ENCODE measurements at regions not wholly inside any gene's neighbourhood (a gene's known extent, or its start where the extent isn't known, plus 50 kb on each side); places are given as distances from the start of the nearest gene placed in this dataset.

GRCh38 chr16:82460766-82461165, 166.0 kb upstream of the CDH13 start:
- H3K4me1 ChIP-seq = no peaks in the 10 kb centered on the region
- H3K9me3 ChIP-seq = no peaks in the 10 kb centered on the region
- no peaks in the 10 kb centered on the region for H3K36me3 ChIP-seq
- no peak overlapping the region for H3K4me3 ChIP-seq (ENCODE audit: low read depth, low read length)
- no peak for DNase-seq
- no peak for TF ChIP-seq CTCF (IDR thresholded peaks at IDR 0.05; ENCODE audit: low read depth, low read length)
- no peaks in the 10 kb centered on the region for H3K27me3 ChIP-seq

DNA sequence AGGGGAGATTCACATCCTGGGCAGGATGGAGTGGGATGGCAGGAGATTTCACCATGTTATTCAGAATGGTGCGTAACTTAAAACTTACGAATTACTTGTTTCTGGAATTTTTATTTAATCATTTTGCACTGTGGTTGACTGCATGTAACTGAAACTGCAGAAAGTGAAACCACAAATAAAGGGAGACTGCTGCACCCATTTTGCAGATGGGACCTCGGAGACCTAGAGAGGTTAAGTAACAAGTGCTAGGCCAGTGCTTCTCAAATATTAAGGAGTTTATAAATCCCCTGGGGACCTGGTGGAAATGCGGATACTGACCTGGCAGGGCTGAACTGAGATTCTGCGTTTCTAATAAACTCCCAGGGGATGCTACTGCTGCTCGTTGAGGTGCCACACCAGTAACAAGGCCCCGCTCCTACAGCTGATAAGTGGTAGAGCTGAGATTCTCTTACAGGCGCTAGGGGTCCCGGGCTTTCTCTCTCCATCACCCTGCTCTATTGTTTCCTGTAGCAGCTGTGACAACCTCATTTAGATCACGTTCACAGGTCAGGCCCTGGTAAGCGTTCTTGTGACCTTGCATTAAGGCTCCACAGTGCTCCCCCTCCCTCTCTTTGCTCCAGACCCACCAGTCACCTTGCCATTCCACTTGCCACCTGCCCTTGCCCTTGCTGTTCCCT, 167.1 kb upstream of the CDH13 start:
- H3K36me3 ChIP-seq = no peaks in the 10 kb centered on the region
- no peaks in the 10 kb centered on the region for H3K27me3 ChIP-seq
- DNase-seq = no peak
- H3K4me3 ChIP-seq (ENCODE audit: low read depth, low read length) = no peak overlapping the region
- no peaks in the 10 kb centered on the region for H3K9me3 ChIP-seq
- H3K4me1 ChIP-seq = no peaks in the 10 kb centered on the region
- no peak for TF ChIP-seq CTCF (IDR thresholded peaks at IDR 0.05; ENCODE audit: low read depth, low read length)

DNA sequence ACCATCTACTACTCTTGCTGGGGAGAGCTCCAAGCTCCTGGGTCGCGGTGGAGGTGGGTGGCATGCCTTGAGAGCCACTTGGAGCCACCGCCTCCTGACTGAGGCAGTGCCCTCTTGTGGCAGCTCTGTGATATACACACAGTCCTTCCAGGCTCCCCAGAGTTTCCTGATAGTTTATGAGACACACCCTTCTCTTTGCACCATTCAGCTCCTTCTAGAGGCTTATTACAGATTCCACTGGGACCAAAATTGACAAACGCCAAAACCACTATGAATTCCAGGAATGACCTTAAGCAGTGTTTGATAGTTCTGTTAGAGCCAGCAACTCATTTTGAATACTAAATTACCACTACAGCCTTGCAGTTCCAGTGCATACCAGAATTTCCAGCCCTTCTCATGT, 170.1 kb upstream of the CDH13 start:
- H3K4me3 ChIP-seq (ENCODE audit: low read depth, low read length) = no peak overlapping the region
- H3K9me3 ChIP-seq = no peaks in the 10 kb centered on the region
- DNase-seq = peak; percentile 26
- peak; percentile 61 for TF ChIP-seq CTCF (IDR thresholded peaks at IDR 0.05; ENCODE audit: low read depth, low read length)
- no peaks in the 10 kb centered on the region for H3K27me3 ChIP-seq
- H3K4me1 ChIP-seq = no peaks in the 10 kb centered on the region
- H3K36me3 ChIP-seq = no peaks in the 10 kb centered on the region

DNA sequence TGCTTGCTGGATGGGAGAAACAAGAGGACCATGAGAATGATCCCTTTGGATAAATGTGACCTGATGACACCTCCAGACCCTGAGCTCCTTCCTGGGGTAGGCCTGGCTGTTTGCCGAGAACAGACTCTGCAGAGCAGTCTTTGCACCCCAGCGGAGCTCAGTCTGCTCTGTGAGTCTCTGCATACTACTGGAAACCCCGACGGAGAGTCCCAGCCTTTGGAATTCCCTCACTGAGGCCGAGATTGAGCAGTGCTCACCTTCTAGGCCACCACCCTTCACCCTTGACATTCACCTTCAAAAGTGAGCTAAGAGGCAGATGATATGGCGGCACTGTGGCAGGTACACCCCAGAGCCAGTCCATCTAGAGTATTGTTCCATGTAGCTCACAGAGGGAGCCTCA, 172.2 kb upstream of the CDH13 start:
- no peaks in the 10 kb centered on the region for H3K36me3 ChIP-seq
- H3K4me3 ChIP-seq (ENCODE audit: low read depth, low read length) = no peak overlapping the region
- H3K9me3 ChIP-seq = no peaks in the 10 kb centered on the region
- DNase-seq = no peak
- TF ChIP-seq CTCF (IDR thresholded peaks at IDR 0.05; ENCODE audit: low read depth, low read length) = no peak
- H3K27me3 ChIP-seq = no peaks in the 10 kb centered on the region
- H3K4me1 ChIP-seq = no peaks in the 10 kb centered on the region

DNA sequence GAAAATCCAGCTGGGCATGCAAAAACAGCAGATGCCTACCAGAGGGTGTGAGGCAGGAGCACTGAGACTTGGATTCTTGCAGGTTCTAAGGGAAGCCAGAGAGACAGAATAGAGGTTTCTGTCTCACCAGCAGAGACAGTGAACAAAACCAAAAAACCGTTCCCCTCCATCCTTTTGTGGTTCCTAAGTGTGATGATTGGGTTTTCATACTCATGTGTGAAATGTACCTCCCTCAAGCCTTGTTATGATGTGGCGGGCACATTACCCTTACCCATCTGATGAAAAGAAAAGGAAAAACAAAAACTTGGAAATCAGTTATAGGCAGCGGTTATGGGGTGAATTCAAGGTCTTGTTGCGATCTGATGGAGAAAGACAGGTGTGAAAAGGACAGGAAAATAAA, 172.6 kb upstream of the CDH13 start:
- no peak overlapping the region for H3K4me3 ChIP-seq (ENCODE audit: low read depth, low read length)
- DNase-seq = no peak
- TF ChIP-seq CTCF (IDR thresholded peaks at IDR 0.05; ENCODE audit: low read depth, low read length) = no peak
- no peaks in the 10 kb centered on the region for H3K36me3 ChIP-seq
- no peaks in the 10 kb centered on the region for H3K9me3 ChIP-seq
- H3K4me1 ChIP-seq = no peaks in the 10 kb centered on the region
- no peaks in the 10 kb centered on the region for H3K27me3 ChIP-seq

DNA sequence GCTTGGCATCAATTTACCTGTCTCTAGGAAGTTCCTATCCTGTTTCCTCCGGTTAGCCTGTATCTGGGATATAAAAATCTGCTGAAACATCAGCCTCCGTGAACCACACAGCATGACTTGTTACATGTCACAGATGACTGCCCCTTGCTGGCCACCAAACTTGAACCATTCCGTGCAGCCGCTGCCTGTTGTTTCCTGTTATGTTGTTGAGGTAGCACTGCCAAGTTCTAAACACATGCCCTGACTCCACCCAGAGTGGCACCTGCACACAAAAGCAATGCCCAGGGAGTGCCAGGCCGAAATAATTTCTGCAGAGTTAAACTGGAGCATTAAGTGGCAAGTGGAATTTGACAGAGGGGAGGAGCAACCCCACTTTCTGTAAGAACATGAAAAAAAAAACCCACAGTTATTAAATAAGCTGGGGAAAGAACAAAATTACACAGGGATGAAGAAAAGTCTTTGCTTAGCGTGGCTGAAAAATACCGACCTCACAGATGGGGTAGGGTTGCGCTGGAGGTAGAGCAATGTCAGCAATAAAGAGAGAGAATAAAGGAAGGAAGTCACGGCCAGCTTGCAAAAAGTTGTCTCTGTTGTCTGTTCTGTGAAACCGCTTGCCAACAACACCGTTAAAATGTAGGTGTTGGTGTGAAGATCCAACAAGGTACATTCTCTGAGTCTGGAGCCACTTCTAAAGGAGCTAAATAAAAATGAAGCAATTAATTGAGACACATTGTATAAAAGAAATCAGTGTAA, 174.6 kb upstream of the CDH13 start:
- no peak for DNase-seq
- no peak for TF ChIP-seq CTCF (IDR thresholded peaks at IDR 0.05; ENCODE audit: low read depth, low read length)
- Histone ChIP-seq H3K4me3 (ENCODE audit: low read depth, low read length) (no peak overlapping the region), H3K36me3 (no peaks in the 10 kb centered on the region), H3K4me1 (no peaks in the 10 kb centered on the region), H3K9me3 (no peaks in the 10 kb centered on the region), H3K27me3 (no peaks in the 10 kb centered on the region)
